ENCODE measurements at regions not wholly inside any gene's neighbourhood (a gene's known extent, or its start where the extent isn't known, plus 50 kb on each side); places are given as distances from the start of the nearest gene placed in this dataset.
"Not testable (repeated sequence)": the region's sequence is repeated elsewhere in the genome, so short reads cannot be mapped to it uniquely, and the experiment has no call there.

GRCh38 chr12:25615119-25615518 is 62.0 kb upstream of the LMNTD1 start:
- no peak for DNase-seq (ENCODE audit: low read depth, low spot score)

GRCh38 chr12:25616286-25616685 is 63.2 kb upstream of the LMNTD1 start:
- no peak for DNase-seq (ENCODE audit: low read depth, low spot score)

- no peak for DNase-seq (ENCODE audit: low read depth, low spot score)
These were observed 64.9 kb upstream of the LMNTD1 start for GRCh38 chr12:25617991-25618390.

- no peak for DNase-seq (ENCODE audit: low read depth, low spot score)
These were observed 70.7 kb upstream of the LMNTD1 start for GRCh38 chr12:25623816-25624215.

GRCh38 chr12:25625146-25625545 is 72.1 kb upstream of the LMNTD1 start:
- DNase-seq (ENCODE audit: low read depth, low spot score) = no peak

GRCh38 chr12:25629341-25629740 is 76.3 kb upstream of the LMNTD1 start:
- DNase-seq (ENCODE audit: low read depth, low spot score) = no peak

GRCh38 chr12:25630735-25631515 is 77.8 kb upstream of the LMNTD1 start:
- DNase-seq (ENCODE audit: low read depth, low spot score) = not testable (repeated sequence)

GRCh38 chr12:25633149-25633548 is 80.1 kb upstream of the LMNTD1 start:
- not testable (repeated sequence) for DNase-seq (ENCODE audit: low read depth, low spot score)

- no peak for DNase-seq (ENCODE audit: low read depth, low spot score)
These were observed 84.7 kb upstream of the LMNTD1 start for GRCh38 chr12:25637752-25638151.

- no peak for DNase-seq (ENCODE audit: low read depth, low spot score)
These were observed 86.3 kb upstream of the LMNTD1 start for GRCh38 chr12:25639406-25639805.

GRCh38 chr12:25644979-25645378 is 91.9 kb upstream of the LMNTD1 start:
- no peak for DNase-seq (ENCODE audit: low read depth, low spot score)

- no peak for DNase-seq (ENCODE audit: low read depth, low spot score)
These were observed 92.3 kb upstream of the LMNTD1 start for GRCh38 chr12:25645427-25645826.

GRCh38 chr12:25651931-25652330 is 98.8 kb upstream of the LMNTD1 start:
- no peak for DNase-seq (ENCODE audit: low read depth, low spot score)

- no peak for DNase-seq (ENCODE audit: low read depth, low spot score)
These were observed 99.3 kb upstream of the LMNTD1 start for GRCh38 chr12:25652371-25652770.

GRCh38 chr12:25653487-25654175 is 100.5 kb upstream of the LMNTD1 start:
- no peak for DNase-seq (ENCODE audit: low read depth, low spot score)

- DNase-seq (ENCODE audit: low read depth, low spot score) = no peak
These were observed 102.6 kb upstream of the LMNTD1 start for GRCh38 chr12:25655702-25656101.

GRCh38 chr12:25659621-25660020 is 106.5 kb upstream of the LMNTD1 start:
- DNase-seq (ENCODE audit: low read depth, low spot score) = no peak

- DNase-seq (ENCODE audit: low read depth, low spot score) = no peak
These were observed 117.3 kb upstream of the LMNTD1 start for GRCh38 chr12:25670076-25671055.

- DNase-seq (ENCODE audit: low read depth, low spot score) = no peak
These were observed 122.7 kb upstream of the LMNTD1 start for GRCh38 chr12:25675808-25676207.

GRCh38 chr12:25677232-25677937 is 124.3 kb upstream of the LMNTD1 start:
- no peak for DNase-seq (ENCODE audit: low read depth, low spot score)

- no peak for DNase-seq (ENCODE audit: low read depth, low spot score)
These were observed 128.5 kb upstream of the LMNTD1 start for GRCh38 chr12:25681580-25681979.
